Glomerular visceral epithelial cell (primary cell): ENCODE measurements at regions not wholly inside any gene's neighbourhood (a gene's known extent, or its start where the extent isn't known, plus 50 kb on each side); places are given as distances from the start of the nearest gene placed in this dataset.
"Not testable (repeated sequence)": the region's sequence is repeated elsewhere in the genome, so short reads cannot be mapped to it uniquely, and the experiment has no call there.

Source experiments
- DNase-seq: peaks from one replicate; pipeline ENCODE4 v3.0.0-alpha.2; 2016; ENCODE audit errors: extremely low spot score

DNA sequence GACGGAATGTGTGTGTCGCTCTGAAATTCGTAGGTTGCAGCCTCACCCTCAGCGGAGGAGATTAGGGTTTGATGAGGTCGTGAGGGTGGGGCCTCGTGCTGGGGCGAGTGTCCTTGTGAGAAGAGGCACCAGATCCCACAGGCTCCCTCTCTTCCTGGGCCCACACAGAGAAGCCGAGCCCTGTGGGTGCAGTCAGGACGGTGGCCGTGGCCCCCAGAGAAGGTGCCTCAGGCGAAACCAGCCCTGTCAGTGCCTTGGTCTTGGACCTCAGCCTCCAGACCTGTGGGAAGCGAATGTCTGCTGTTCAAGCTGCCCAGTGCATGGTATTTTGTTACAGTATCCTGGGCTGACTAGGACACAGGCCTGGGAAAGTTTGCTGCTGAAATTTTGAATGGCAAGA is 108.0 kb upstream of the ALKAL2 start:
- no peak for DNase-seq

DNA sequence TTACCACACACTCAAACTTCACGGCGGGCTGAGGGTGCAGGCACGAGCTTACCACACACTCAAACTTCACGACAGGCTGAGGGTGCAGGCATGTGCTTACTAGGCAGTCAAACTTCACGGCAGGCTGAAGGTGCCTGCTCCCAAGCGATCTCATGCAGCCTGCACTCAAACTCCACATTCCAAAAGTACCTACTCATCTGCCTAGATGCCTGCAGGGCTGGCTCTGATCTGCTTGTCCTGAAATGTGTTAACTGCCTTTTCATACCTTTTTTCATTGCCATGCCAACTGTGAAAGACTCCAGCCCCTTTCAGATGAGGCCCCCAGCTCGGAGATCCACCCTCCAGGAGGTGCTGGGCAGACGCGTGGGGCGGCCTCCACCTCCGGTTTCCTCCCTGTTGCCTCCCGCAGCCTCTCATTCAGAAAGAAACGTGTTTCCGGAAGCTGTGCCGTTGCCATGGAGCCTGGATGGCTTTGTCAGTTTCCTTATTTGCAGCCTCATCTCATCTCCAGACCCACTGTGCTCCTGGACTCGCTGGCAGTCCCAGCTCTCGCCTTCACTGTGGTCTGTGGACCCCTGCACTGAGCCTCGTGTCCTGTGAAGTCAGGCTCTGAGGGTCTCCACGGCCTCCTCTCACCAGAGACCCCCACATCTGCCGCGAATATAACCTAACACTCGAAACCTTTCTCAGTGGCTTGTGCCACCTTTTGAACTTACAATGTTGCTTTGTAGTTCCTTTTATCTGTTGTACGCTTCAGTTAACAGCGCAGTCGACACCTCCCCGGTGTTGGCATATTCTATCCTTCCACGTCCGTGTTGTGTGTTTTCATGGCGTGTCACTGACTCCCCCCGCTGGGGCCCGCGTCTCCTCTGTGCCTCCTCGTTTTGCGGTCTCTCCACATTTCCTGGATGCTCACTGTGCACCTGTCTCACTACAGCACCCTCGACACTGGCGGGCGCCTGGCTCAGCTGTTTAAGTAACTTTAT is 106.1 kb upstream of the ALKAL2 start:
- peak; percentile 60 for DNase-seq

DNA sequence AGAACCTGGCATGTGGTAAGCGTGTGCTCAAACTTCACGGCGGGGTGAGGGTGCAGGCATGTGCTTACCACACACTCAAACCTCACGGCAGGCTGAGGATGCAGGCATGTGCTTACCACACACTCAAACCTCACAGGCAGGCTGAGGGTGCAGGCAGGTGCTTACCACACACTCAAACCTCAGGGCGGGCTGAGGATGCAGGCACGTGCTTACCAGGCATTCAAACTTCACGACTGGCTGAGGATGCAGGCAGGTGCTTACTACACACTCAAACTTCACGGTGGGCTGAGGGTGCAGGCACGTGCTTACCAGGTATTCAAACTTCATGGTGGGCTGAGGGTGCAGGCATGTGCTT is 105.0 kb upstream of the ALKAL2 start:
- DNase-seq = no peak

DNA sequence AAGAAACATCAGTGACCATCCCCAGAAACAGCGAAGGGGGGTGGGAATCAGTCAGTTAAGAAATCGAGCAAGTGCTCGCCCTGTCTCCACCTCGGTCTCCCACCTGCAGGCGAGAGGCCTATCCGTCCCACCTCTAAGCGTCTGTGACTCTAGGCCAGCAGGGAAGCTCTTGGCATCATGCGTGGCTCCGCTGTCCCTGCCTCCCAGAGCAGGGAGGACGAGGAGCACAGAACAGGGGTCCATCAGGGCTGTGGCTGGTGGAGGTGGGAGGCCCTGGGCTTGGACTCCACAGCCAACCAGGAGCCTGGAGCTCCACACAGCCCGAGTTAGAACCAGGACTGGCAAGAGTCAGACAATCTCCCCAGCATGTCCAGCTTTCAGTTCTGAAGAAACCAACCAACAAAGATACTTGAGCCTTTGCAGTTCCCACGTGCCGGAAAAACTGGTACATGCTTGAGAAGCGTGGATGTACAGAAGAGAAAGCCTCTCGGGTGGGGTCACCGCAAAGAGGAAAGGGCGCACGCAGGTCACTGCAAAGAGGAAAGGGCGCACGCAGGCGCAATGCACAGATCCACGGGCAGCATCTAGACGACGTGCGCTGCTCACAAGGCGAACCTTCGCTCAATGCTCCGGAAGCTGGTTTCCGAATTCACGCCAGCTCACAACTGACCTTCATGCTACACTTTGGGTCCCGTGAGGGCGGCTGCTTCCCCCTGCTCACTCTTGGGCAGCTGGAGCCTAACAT is 104.5 kb upstream of the ALKAL2 start:
- no peak for DNase-seq

- no peak for DNase-seq
Measured at GRCh38 chr2:391696-392095, 103.8 kb upstream of the ALKAL2 start.

- DNase-seq = no peak
Measured at GRCh38 chr2:390959-391358, 103.1 kb upstream of the ALKAL2 start.

DNA sequence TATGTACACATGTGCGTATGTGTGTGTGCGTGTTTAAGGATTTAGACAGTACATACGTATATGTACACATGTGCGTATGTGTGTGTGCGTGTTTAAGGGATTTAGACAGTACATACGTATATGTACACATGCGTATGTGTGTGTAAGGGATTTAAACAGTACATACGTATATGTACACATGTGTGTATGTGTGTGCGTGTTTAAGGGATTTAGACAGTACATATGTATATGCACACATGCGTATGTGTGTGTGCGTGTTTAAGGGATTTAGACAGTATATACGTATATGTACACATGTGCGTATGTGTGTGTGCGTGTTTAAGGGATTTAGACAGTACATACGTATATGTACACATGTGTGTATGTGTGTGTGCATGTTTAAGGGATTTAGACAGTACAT is 102.1 kb upstream of the ALKAL2 start:
- not testable (repeated sequence) for DNase-seq

- DNase-seq = not testable (repeated sequence)
Measured at GRCh38 chr2:388752-389151, 100.9 kb upstream of the ALKAL2 start.

- DNase-seq = no peak
Measured at GRCh38 chr2:387980-388421, 100.1 kb upstream of the ALKAL2 start.

GRCh38 chr2:386406-387103 is 98.7 kb upstream of the ALKAL2 start:
- no peak for DNase-seq

DNA sequence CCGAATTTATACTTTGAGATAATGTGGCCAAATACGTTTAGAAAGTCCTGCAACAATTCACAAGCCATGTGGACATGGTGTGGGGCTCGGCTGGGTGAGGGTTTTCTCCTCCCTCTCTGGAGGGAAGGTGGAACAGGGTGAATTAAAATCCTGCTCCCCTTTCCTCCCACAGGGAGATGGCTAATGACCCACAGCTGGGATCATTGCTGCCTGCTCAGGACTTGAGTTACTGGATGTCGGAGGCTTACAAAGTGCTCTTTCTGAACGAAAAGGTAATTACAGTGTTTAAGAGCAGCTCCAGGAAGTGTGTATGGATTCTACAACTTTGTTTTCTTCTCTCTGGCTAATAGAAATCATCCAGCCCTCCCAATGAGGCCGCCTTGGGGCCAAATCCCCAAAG is 97.9 kb upstream of the ALKAL2 start:
- DNase-seq = no peak

GRCh38 chr2:385061-385460 is 97.2 kb upstream of the ALKAL2 start:
- no peak for DNase-seq

GRCh38 chr2:383888-384287 is 96.0 kb upstream of the ALKAL2 start:
- no peak for DNase-seq

DNA sequence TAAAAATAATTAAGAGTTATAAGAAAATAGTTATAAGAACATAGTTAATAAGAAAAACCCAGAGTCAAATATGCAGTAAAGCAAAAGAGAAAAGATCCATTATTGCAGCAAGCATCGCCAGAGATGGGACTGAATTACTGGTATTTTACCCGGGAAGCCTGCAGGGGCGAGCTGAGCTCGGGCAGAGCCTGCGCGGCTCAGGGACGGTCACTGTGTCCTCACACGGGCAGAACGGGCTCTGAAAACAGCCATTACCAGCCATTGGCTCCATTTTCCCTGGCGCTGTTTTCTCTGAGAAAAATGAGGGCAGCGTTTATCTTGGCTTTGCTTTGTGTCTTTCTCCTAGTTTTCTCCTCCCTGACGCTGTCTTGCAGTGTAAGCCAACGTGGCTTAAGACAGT is 95.3 kb upstream of the ALKAL2 start:
- no peak for DNase-seq

DNA sequence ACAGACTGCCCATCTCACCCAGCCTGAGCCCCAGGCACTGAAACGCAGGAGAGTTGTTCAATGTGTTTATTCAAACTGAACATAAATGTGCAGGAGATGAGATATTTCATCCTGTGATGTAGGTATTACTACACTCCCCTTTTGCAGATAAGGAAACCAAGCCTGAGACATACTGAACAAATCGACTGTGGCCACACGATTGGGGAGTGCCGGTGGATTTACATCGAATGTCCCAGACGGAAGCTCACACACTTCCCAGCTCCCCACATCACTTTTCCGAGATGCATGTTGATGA is 94.8 kb upstream of the ALKAL2 start:
- DNase-seq = no peak

GRCh38 chr2:381941-382727 is 94.2 kb upstream of the ALKAL2 start:
- DNase-seq = no peak

- DNase-seq = no peak
Measured at GRCh38 chr2:381181-381580, 93.3 kb upstream of the ALKAL2 start.

DNA sequence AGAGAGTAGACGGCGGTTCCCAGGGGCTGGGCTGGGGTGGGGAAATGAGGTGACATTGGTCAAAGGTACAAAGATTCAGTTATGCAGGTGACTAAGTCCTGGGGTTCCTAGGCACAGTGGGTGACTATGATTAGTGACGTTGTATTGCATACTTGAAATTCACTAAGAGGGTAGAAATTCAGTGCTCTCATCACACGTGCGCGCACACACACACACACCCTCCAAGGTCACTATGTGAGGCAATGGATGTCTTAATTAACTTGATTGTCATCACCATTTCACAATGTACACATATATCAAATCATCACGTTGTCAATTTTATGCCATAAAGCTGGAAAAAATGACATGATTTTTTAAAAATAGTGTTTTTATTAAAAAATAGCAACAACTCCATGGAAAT is 92.9 kb upstream of the ALKAL2 start:
- DNase-seq = no peak

GRCh38 chr2:380221-380620 is 92.3 kb upstream of the ALKAL2 start:
- no peak for DNase-seq

DNA sequence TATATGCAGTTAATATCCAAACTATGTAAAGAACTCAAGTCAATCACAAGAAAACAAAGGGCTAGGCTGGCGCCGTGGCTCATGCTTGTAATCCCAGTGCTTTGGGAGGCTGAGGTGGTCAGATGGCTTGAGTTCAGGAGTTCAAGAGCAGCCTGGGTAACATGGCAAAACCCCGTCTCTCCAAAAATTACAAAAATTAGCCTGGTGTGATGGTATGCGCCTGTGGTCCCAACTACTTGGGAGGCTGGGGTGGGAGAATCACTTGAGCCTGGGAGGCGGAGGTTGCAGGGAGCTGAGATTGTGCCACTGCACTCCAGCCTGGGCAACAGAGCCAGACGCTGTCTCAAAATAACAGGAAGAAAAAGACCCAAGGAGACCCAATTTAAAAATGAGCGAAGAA is 91.9 kb upstream of the ALKAL2 start:
- no peak for DNase-seq

GRCh38 chr2:378364-378763 is 90.5 kb upstream of the ALKAL2 start:
- no peak for DNase-seq

GRCh38 chr2:377414-377813 is 89.5 kb upstream of the ALKAL2 start:
- no peak for DNase-seq
